ENCODE measurements at regions not wholly inside any gene's neighbourhood (a gene's known extent, or its start where the extent isn't known, plus 50 kb on each side); places are given as distances from the start of the nearest gene placed in this dataset.
"Not testable (repeated sequence)": the region's sequence is repeated elsewhere in the genome, so short reads cannot be mapped to it uniquely, and the experiment has no call there.

GRCh38 chr4:60913002-60913401, 287.1 kb upstream of the ADGRL3 start:
- H3K4me3 ChIP-seq, result no peak overlapping the region
- WGBS, result 72% methylated on average over 3 of the region's 3 CpGs

GRCh38 chr4:60913671-60914070, 286.5 kb upstream of the ADGRL3 start:
- Histone ChIP-seq H3K4me3 (no peak overlapping the region), H3K9me3 (no peaks in the 10 kb centered on the region), H3K4me1 (no peaks in the 10 kb centered on the region), H3K27ac (replicated peaks in 1 of 4) (no peak overlapping the region), H3K27me3 (no peaks in the 10 kb centered on the region), H3K36me3 (no peaks in the 10 kb centered on the region)
- TF ChIP-seq, protein P1, sequence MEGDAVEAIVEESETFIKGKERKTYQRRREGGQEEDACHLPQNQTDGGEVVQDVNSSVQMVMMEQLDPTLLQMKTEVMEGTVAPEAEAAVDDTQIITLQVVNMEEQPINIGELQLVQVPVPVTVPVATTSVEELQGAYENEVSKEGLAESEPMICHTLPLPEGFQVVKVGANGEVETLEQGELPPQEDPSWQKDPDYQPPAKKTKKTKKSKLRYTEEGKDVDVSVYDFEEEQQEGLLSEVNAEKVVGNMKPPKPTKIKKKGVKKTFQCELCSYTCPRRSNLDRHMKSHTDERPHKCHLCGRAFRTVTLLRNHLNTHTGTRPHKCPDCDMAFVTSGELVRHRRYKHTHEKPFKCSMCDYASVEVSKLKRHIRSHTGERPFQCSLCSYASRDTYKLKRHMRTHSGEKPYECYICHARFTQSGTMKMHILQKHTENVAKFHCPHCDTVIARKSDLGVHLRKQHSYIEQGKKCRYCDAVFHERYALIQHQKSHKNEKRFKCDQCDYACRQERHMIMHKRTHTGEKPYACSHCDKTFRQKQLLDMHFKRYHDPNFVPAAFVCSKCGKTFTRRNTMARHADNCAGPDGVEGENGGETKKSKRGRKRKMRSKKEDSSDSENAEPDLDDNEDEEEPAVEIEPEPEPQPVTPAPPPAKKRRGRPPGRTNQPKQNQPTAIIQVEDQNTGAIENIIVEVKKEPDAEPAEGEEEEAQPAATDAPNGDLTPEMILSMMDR (IDR thresholded peaks at IDR 0.05), result no peak
- TF ChIP-seq POLR2AphosphoS5 (IDR thresholded peaks at IDR 0.05), result no peak
- no peak for TF ChIP-seq POLR2A (IDR thresholded peaks at IDR 0.05; ENCODE audit: low read depth)
- no peak for TF ChIP-seq EP300 (IDR thresholded peaks at IDR 0.05)
- 84% methylated on average over 2 of the region's 2 CpGs for WGBS
- intact Hi-C loops (cut with DNase I), result no loop called here
- DNase-seq (ENCODE audit: extremely low spot score), result no peak

More at GRCh38 chr4:60913002-60913401, 287.1 kb upstream of the ADGRL3 start:
- no peaks in the 10 kb centered on the region for H3K9me3 ChIP-seq
- no peaks in the 10 kb centered on the region for H3K4me1 ChIP-seq
- H3K27me3 ChIP-seq, result no peaks in the 10 kb centered on the region
- DNase-seq (ENCODE audit: extremely low spot score), result no peak
- intact Hi-C loops (cut with DNase I), result no loop called here
- H3K27ac ChIP-seq (replicated peaks in 1 of 4), result no peak overlapping the region
- H3K36me3 ChIP-seq, result no peaks in the 10 kb centered on the region
- no peak for TF ChIP-seq POLR2A (IDR thresholded peaks at IDR 0.05; ENCODE audit: low read depth)

GRCh38 chr4:60921735-60922134, 278.4 kb upstream of the ADGRL3 start:
- H3K9me3 ChIP-seq; H3K36me3 ChIP-seq; intact Hi-C loops (cut with DNase I); H3K27me3 ChIP-seq; H3K4me1 ChIP-seq; H3K27ac ChIP-seq (replicated peaks in 1 of 4); DNase-seq (ENCODE audit: extremely low spot score); H3K4me3 ChIP-seq: not testable (repeated sequence)
- WGBS, result 90% methylated on average over 4 of the region's 4 CpGs

DNA sequence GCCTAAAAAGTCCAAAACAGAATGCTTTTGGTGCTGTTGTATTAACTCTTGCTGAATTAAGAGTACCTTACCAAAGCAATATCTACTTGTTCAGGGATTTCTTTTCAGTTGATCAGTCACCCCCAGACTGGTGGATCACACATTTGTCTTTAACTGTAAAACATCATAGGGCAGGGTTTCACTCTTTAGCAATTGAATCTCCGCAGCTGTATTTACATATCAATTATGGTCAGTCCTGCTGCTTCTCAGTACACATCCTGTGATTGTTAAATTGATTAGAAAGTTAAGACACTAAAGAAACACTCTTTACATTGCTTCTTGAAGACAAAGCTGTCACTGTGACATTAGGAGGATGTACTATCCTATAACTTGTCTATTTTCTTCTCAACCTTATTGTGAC, 277.1 kb upstream of the ADGRL3 start:
- Histone ChIP-seq H3K27ac (replicated peaks in 1 of 4) (no peak overlapping the region), H3K9me3 (no peaks in the 10 kb centered on the region), H3K4me3 (no peak overlapping the region), H3K27me3 (no peaks in the 10 kb centered on the region), H3K4me1 (no peaks in the 10 kb centered on the region), H3K36me3 (no peaks in the 10 kb centered on the region)
- intact Hi-C loops (cut with DNase I), result no loop called here
- TF ChIP-seq, protein P1 (IDR thresholded peaks at IDR 0.05), result no peak
- TF ChIP-seq EP300 (IDR thresholded peaks at IDR 0.05) (no peak), POLR2A (IDR thresholded peaks at IDR 0.05; ENCODE audit: low read depth) (no peak), POLR2AphosphoS5 (IDR thresholded peaks at IDR 0.05) (no peak)
- no peak for DNase-seq (ENCODE audit: extremely low spot score)
- WGBS, result 59% methylated on average over 1 of the region's 1 CpG

GRCh38 chr4:60926624-60927023, 273.5 kb upstream of the ADGRL3 start:
- 85% methylated on average over 2 of the region's 2 CpGs for WGBS
- Histone ChIP-seq H3K36me3 (no peaks in the 10 kb centered on the region), H3K4me1 (no peaks in the 10 kb centered on the region), H3K27ac (replicated peaks in 1 of 4) (no peak overlapping the region), H3K4me3 (no peak overlapping the region), H3K27me3 (no peaks in the 10 kb centered on the region), H3K9me3 (no peaks in the 10 kb centered on the region)
- no peak for DNase-seq (ENCODE audit: extremely low spot score)
- TF ChIP-seq POLR2AphosphoS5 (IDR thresholded peaks at IDR 0.05) (no peak), POLR2A (IDR thresholded peaks at IDR 0.05; ENCODE audit: low read depth) (no peak), EP300 (IDR thresholded peaks at IDR 0.05) (no peak)
- TF ChIP-seq, protein P1 (IDR thresholded peaks at IDR 0.05), result no peak
- intact Hi-C loops (cut with DNase I), result no loop called here

DNA sequence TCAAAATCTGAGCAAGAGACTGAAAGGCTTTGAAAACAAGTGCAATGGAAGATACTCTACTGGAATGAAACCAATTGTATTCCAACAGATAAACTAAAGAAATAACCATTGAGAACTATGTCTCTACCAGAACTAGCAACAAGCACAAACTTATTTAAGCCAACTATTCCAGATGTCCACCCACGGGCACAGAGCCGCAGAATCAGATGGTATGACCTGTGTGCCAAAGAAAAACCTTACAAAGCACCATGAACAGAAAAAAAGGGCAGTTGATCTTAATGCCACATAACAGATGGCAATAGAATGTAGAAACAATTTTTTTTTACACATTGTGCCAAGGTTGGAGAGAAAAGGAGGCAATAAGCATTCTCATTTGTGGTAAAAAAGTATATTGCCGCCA, 269.3 kb upstream of the ADGRL3 start:
- H3K9me3 ChIP-seq, result no peaks in the 10 kb centered on the region
- H3K27ac ChIP-seq (replicated peaks in 1 of 4), result no peak overlapping the region
- TF ChIP-seq, protein P1 (IDR thresholded peaks at IDR 0.05), result no peak
- no peak for TF ChIP-seq EP300 (IDR thresholded peaks at IDR 0.05)
- no peak for TF ChIP-seq POLR2AphosphoS5 (IDR thresholded peaks at IDR 0.05)
- TF ChIP-seq POLR2A (IDR thresholded peaks at IDR 0.05; ENCODE audit: low read depth), result no peak
- intact Hi-C loops (cut with DNase I), result no loop called here
- WGBS, result 85% methylated on average over 3 of the region's 3 CpGs
- H3K27me3 ChIP-seq, result no peaks in the 10 kb centered on the region
- no peaks in the 10 kb centered on the region for H3K4me1 ChIP-seq
- no peak overlapping the region for H3K4me3 ChIP-seq
- DNase-seq (ENCODE audit: extremely low spot score), result no peak
- no peaks in the 10 kb centered on the region for H3K36me3 ChIP-seq
